ENCODE measurements at regions not wholly inside any gene's neighbourhood (a gene's known extent, or its start where the extent isn't known, plus 50 kb on each side); places are given as distances from the start of the nearest gene placed in this dataset.

- in situ Hi-C loops (cut with HindIII; ENCODE audit: low pct_unique_long_range_greater_than_20kb, low sequenced_read_pairs) = no loop called here
- DNase-seq (ENCODE audit: low read depth, low spot score) = no peak
These were observed 547.3 kb upstream of the B3GALT2 start for GRCh38 chr1:193733674-193734073.

GRCh38 chr1:193730017-193730416, 543.6 kb upstream of the B3GALT2 start:
- in situ Hi-C loops (cut with HindIII; ENCODE audit: low pct_unique_long_range_greater_than_20kb, low sequenced_read_pairs) = no loop called here
- no peak for DNase-seq (ENCODE audit: low read depth, low spot score)

GRCh38 chr1:193729429-193729828, 543.0 kb upstream of the B3GALT2 start:
- DNase-seq (ENCODE audit: low read depth, low spot score) = no peak
- in situ Hi-C loops (cut with HindIII; ENCODE audit: low pct_unique_long_range_greater_than_20kb, low sequenced_read_pairs) = no loop called here

GRCh38 chr1:193727850-193728249, 541.4 kb upstream of the B3GALT2 start:
- in situ Hi-C loops (cut with HindIII; ENCODE audit: low pct_unique_long_range_greater_than_20kb, low sequenced_read_pairs) = no loop called here

GRCh38 chr1:193726722-193727121, 540.3 kb upstream of the B3GALT2 start:
- no peak for DNase-seq (ENCODE audit: low read depth, low spot score)

More at GRCh38 chr1:193727850-193728249, 541.4 kb upstream of the B3GALT2 start:
- no peak for DNase-seq (ENCODE audit: low read depth, low spot score)

GRCh38 chr1:193712392-193712791, 526.0 kb upstream of the B3GALT2 start:
- in situ Hi-C loops (cut with HindIII; ENCODE audit: low pct_unique_long_range_greater_than_20kb, low sequenced_read_pairs) = no loop called here
- DNase-seq (ENCODE audit: low read depth, low spot score) = no peak

More at GRCh38 chr1:193726722-193727121, 540.3 kb upstream of the B3GALT2 start:
- in situ Hi-C loops (cut with HindIII; ENCODE audit: low pct_unique_long_range_greater_than_20kb, low sequenced_read_pairs) = no loop called here

GRCh38 chr1:193709607-193710006, 523.2 kb upstream of the B3GALT2 start:
- in situ Hi-C loops (cut with HindIII; ENCODE audit: low pct_unique_long_range_greater_than_20kb, low sequenced_read_pairs) = no loop called here
- DNase-seq (ENCODE audit: low read depth, low spot score) = no peak

- in situ Hi-C loops (cut with HindIII; ENCODE audit: low pct_unique_long_range_greater_than_20kb, low sequenced_read_pairs) = no loop called here
- no peak for DNase-seq (ENCODE audit: low read depth, low spot score)
These were observed 521.0 kb upstream of the B3GALT2 start for GRCh38 chr1:193707271-193708021.

GRCh38 chr1:193706766-193707165, 520.4 kb upstream of the B3GALT2 start:
- in situ Hi-C loops (cut with HindIII; ENCODE audit: low pct_unique_long_range_greater_than_20kb, low sequenced_read_pairs) = no loop called here
- no peak for DNase-seq (ENCODE audit: low read depth, low spot score)

GRCh38 chr1:193705554-193705981, 519.2 kb upstream of the B3GALT2 start:
- no peak for DNase-seq (ENCODE audit: low read depth, low spot score)
- in situ Hi-C loops (cut with HindIII; ENCODE audit: low pct_unique_long_range_greater_than_20kb, low sequenced_read_pairs) = no loop called here

GRCh38 chr1:193703655-193704054, 517.2 kb upstream of the B3GALT2 start:
- in situ Hi-C loops (cut with HindIII; ENCODE audit: low pct_unique_long_range_greater_than_20kb, low sequenced_read_pairs) = no loop called here
- no peak for DNase-seq (ENCODE audit: low read depth, low spot score)

- in situ Hi-C loops (cut with HindIII; ENCODE audit: low pct_unique_long_range_greater_than_20kb, low sequenced_read_pairs) = no loop called here
These were observed 516.7 kb upstream of the B3GALT2 start for GRCh38 chr1:193703121-193703520.

GRCh38 chr1:193701759-193702158, 515.3 kb upstream of the B3GALT2 start:
- in situ Hi-C loops (cut with HindIII; ENCODE audit: low pct_unique_long_range_greater_than_20kb, low sequenced_read_pairs) = no loop called here

More at GRCh38 chr1:193703121-193703520, 516.7 kb upstream of the B3GALT2 start:
- no peak for DNase-seq (ENCODE audit: low read depth, low spot score)

GRCh38 chr1:193700710-193701355, 514.4 kb upstream of the B3GALT2 start:
- no peak for DNase-seq (ENCODE audit: low read depth, low spot score)

More at GRCh38 chr1:193701759-193702158, 515.3 kb upstream of the B3GALT2 start:
- DNase-seq (ENCODE audit: low read depth, low spot score) = no peak

GRCh38 chr1:193699261-193699660, 512.8 kb upstream of the B3GALT2 start:
- no peak for DNase-seq (ENCODE audit: low read depth, low spot score)
- in situ Hi-C loops (cut with HindIII; ENCODE audit: low pct_unique_long_range_greater_than_20kb, low sequenced_read_pairs) = no loop called here

More at GRCh38 chr1:193700710-193701355, 514.4 kb upstream of the B3GALT2 start:
- in situ Hi-C loops (cut with HindIII; ENCODE audit: low pct_unique_long_range_greater_than_20kb, low sequenced_read_pairs) = no loop called here

GRCh38 chr1:193697776-193698175, 511.4 kb upstream of the B3GALT2 start:
- in situ Hi-C loops (cut with HindIII; ENCODE audit: low pct_unique_long_range_greater_than_20kb, low sequenced_read_pairs) = no loop called here
- DNase-seq (ENCODE audit: low read depth, low spot score) = no peak

GRCh38 chr1:193697115-193697762, 510.8 kb upstream of the B3GALT2 start:
- in situ Hi-C loops (cut with HindIII; ENCODE audit: low pct_unique_long_range_greater_than_20kb, low sequenced_read_pairs) = no loop called here
- DNase-seq (ENCODE audit: low read depth, low spot score) = no peak

GRCh38 chr1:193694741-193695140, 508.3 kb upstream of the B3GALT2 start:
- no peak for DNase-seq (ENCODE audit: low read depth, low spot score)
- in situ Hi-C loops (cut with HindIII; ENCODE audit: low pct_unique_long_range_greater_than_20kb, low sequenced_read_pairs) = no loop called here

All from SK-MEL-5 (cell line).